Fibroblast of pulmonary artery (primary cell): ENCODE measurements at regions not wholly inside any gene's neighbourhood (a gene's known extent, or its start where the extent isn't known, plus 50 kb on each side); places are given as distances from the start of the nearest gene placed in this dataset.

Experiments
- DNase-seq: peaks from one replicate; pipeline ENCODE4 v3.0.0-alpha.2; 2010; ENCODE audit warnings: low read depth
- H3K4me3 ChIP-seq: replicated peaks from 2 replicates; pipeline ENCODE4 v1.5.1; 2011; ENCODE audit warnings: low read depth, mild to moderate bottlenecking, control low read depth, low read length, moderate library complexity
- CTCF ChIP-seq: IDR thresholded peaks from 2 replicates; pipeline ENCODE4 v1.5.1; 2011; ENCODE audit warnings: mild to moderate bottlenecking, control low read depth, low read length, inconsistent platforms; ENCODE audit errors: missing control alignments

GRCh38 chr18:38557006-38557405 lies 991.4 kb upstream of the CELF4 start:
- DNase-seq = no peak
- no peak for TF ChIP-seq CTCF

GRCh38 chr18:38552732-38553321 lies 987.2 kb upstream of the CELF4 start:
- no peak for TF ChIP-seq CTCF
- no peak overlapping the region for H3K4me3 ChIP-seq
- DNase-seq = no peak

More at GRCh38 chr18:38557006-38557405, 991.4 kb upstream of the CELF4 start:
- H3K4me3 ChIP-seq = no peak overlapping the region

- no peak for TF ChIP-seq CTCF
- no peak for DNase-seq
- H3K4me3 ChIP-seq = no peak overlapping the region
Measured at GRCh38 chr18:38551881-38552280, 986.3 kb upstream of the CELF4 start.

- peak; percentile 2 for DNase-seq
Measured at GRCh38 chr18:38545071-38545470, 979.5 kb upstream of the CELF4 start.

GRCh38 chr18:38539856-38540255 lies 974.3 kb upstream of the CELF4 start:
- no peak overlapping the region for H3K4me3 ChIP-seq

More at GRCh38 chr18:38545071-38545470, 979.5 kb upstream of the CELF4 start:
- no peak overlapping the region for H3K4me3 ChIP-seq
- TF ChIP-seq CTCF = peak; percentile 19

GRCh38 chr18:38539371-38539770 lies 973.8 kb upstream of the CELF4 start:
- no peak for DNase-seq
- no peak overlapping the region for H3K4me3 ChIP-seq
- TF ChIP-seq CTCF = no peak

More at GRCh38 chr18:38539856-38540255, 974.3 kb upstream of the CELF4 start:
- no peak for TF ChIP-seq CTCF
- DNase-seq = no peak

GRCh38 chr18:38534073-38534472 lies 968.5 kb upstream of the CELF4 start:
- TF ChIP-seq CTCF = no peak
- no peak for DNase-seq
- H3K4me3 ChIP-seq = no peak overlapping the region
